ENCODE measurements at regions not wholly inside any gene's neighbourhood (a gene's known extent, or its start where the extent isn't known, plus 50 kb on each side); places are given as distances from the start of the nearest gene placed in this dataset.

- DNase-seq (ENCODE audit: low spot score) (peak; percentile 75), FAIRE-seq (no peak)
Measured at GRCh38 chr2:71277536-71278103, 50.7 kb upstream of the PAIP2B start.

DNA sequence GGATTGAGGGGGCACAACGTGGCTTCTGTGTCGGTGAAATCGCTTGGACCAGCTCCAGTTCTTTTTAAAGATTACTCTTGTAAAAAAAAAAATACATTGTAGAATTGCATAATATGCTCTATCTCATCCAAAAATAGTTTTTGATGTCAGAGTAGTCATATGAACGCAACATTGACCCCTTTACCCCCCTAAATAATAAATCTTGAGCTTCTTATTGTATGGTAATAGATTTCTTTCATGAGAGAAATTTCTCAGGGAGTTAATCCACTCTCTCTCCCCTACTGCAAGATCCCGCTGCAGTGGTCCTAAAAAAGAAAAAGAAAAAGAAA, 50.2 kb upstream of the PAIP2B start:
- no peak for FAIRE-seq

DNA sequence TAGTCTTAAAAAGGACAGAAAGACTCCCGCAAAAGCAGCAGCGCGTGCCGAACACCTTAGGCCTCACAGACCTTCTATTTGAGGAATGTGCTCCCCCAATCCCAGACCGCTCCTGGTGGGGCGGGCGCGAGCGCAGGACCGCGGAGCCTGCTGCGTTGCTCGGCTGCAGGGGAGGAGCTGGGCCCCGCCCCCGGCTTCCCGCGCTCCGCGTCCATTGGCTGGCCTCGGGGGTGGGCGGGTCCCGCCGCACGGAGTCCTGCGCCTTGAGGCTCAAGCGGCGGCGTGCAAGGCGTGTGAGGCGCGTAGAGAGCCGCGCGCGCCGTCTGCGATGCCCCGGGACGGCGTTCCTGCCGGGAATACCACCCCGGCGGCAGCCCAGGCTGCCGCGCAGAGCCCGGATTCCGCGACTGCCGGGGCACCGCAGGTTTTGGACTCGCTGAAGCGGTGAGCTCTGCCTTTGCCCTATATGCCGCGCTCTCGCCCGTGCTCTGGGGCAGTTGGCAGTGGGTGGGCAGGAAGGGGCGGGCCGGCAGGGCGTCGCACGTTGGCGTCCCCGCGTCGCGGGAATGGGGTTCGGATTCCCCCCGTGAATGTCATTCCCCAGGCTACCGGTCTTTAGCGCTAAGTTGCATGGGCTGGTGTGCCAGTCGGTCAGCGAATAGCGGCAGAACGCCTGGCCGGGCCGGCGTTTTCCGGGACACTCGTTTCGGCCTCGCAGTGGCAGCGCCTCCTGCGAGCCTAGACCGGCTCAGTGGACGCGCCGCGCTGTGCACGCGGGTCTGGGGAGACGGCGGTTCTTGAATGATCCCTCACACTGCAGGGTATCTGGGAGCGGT, 49.6 kb upstream of the PAIP2B start:
- DNase-seq (ENCODE audit: low spot score): peak; percentile 94
- peak; percentile 58 for FAIRE-seq

More for the DNA sequence above, 50.2 kb upstream of the PAIP2B start:
- no peak for DNase-seq (ENCODE audit: low spot score)
